SK-MEL-5 (cell line): ENCODE measurements at regions not wholly inside any gene's neighbourhood (a gene's known extent, or its start where the extent isn't known, plus 50 kb on each side); places are given as distances from the start of the nearest gene placed in this dataset.

ENCODE experiments used
- DNase-seq: peaks from one replicate; pipeline ENCODE4 v3.0.0-alpha.2; 2016; ENCODE audit warnings: low read depth, low spot score
- in situ Hi-C: cut with HindIII; loops from 2 replicates; pipeline ENCODE4 v1.10.0; 2016; ENCODE audit warnings: low sequenced_read_pairs, high pct_unique_total_duplicates, low pct_unique_long_range_greater_than_20kb

GRCh38 chr11:82676483-82677094, 57.1 kb downstream of the FAM181B start:
- in situ Hi-C loops: no loop called here

GRCh38 chr11:82675838-82676237, 57.8 kb downstream of the FAM181B start:
- in situ Hi-C loops: no loop called here
- no peak for DNase-seq

More at GRCh38 chr11:82676483-82677094, 57.1 kb downstream of the FAM181B start:
- DNase-seq: peak; percentile 15

DNA sequence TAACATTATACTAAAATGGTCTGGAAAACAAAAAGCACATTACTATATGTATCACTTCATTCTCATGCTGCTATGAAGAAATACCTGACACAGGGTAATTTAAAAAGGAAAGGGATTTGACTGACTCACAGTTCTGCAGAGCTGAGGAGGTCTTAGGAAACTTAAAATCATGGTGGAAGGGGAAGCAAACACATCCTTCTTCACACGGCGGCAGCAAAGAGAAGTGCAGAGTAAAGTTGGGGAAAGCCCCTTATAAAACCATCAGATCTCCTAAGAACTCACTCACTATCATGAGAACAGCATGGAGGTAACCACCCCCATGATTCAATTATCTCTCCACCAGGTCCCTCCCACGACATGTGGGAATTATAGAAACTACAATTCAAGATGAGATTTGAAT, 60.0 kb downstream of the FAM181B start:
- in situ Hi-C loops: no loop called here
- DNase-seq: no peak

DNA sequence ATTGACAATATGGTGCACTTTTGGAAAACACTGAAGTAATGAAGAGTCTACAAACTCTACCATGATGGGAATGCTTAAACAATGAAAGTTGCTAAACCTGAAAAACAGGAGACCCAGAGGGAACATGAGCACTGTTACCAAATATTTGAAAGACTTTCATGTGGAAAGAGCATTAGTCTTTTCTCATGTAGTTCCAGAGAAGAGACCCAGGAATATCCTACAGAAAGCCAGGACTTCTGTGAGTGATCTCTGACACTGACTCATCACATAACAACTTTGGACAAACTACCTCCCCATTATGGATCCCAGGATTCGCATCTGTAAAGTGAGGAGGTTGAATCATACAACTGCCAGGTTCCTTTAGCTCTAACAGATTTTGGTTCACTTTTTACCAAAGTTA, 62.2 kb downstream of the FAM181B start:
- in situ Hi-C loops: no loop called here
- no peak for DNase-seq

- no peak for DNase-seq
- in situ Hi-C loops: no loop called here
Measured at GRCh38 chr11:82663535-82663934, 70.1 kb downstream of the FAM181B start.

GRCh38 chr11:82653752-82654151, 79.9 kb downstream of the FAM181B start:
- in situ Hi-C loops: no loop called here
- no peak for DNase-seq

DNA sequence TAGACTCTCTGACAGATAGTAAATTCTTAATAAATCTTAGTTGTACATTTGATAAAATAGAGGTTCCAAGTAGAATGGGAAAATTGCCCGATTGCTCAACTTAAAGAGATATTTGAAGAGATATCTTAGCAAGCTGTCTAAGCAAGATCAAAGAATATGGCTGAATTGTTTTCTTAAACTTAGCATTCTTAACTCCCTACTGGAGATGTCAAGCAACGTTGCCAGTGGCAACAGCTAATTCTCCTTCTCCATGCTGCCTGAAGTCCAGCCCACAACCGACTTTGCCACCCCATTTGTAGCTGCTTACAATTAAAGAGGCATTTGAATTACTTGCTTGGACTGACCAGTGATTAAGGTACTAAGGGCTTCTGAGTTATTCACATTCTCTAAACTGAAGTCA, 94.4 kb downstream of the FAM181B start:
- in situ Hi-C loops: no loop called here
- DNase-seq: no peak

DNA sequence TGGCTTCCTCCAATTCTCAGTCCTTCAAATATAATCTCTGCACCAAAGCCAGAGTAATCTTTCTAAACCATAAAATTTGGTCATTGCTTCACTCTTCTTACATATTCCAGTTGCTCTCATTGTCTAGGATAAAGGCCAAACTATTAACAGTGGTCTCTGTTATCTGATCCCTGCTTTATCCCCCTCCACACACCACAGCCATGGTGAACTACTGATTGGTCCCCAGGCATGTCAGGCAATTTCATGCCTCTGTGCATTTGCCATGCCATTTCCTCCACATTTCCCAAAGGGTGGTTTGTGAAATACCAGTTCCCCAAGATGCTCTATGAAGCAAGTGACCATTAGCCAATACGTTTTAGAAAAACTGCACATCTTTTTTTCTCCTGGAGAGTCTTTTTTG, 97.0 kb downstream of the FAM181B start:
- in situ Hi-C loops: no loop called here
- DNase-seq: no peak

GRCh38 chr11:82634091-82634490, 99.6 kb downstream of the FAM181B start:
- no peak for DNase-seq
- in situ Hi-C loops: no loop called here

- DNase-seq: peak; percentile 7
- in situ Hi-C loops: no loop called here
Measured at GRCh38 chr11:82631722-82632630, 101.7 kb downstream of the FAM181B start.

GRCh38 chr11:82610671-82611070, 123.0 kb downstream of the FAM181B start:
- DNase-seq: no peak

DNA sequence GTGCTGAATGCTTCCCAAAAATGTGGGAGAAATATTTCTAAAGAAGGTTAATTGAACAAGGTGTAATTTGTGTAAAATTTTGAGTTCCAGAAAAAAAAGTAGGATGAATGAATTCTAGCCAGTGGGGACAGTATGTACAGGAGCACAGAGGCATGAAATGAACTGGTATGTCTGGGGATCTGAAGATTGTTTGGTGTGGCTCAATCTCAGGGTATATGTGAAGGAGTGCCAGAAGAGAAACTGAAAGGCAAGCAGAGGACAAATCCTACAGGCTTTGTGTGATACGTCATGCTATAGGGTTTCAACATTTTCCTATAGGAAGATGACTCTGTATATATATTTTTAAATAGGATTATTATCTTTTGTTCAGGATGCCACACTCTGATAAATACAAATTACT, 126.9 kb downstream of the FAM181B start:
- DNase-seq: no peak
- in situ Hi-C loops: no loop called here

More at GRCh38 chr11:82610671-82611070, 123.0 kb downstream of the FAM181B start:
- in situ Hi-C loops: no loop called here

DNA sequence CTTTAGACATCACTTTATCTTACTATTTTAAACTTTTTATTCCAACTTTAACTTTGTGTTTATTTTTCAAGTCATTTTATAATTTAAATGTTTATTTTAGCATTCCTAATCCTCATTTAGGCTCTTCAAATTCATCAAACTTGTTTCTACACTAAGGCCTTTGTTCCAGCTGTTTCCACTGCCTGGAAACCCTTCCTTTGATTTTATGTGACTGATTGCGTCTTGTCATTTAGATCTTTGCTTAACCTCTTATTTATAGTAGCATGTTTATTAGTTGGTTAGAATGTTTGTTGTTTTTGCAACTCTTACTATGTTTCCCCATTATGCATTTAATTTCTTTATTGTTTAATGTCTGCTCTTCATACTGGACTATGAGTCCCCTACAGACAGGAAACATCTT, 132.0 kb downstream of the FAM181B start:
- DNase-seq: no peak
- in situ Hi-C loops: no loop called here

GRCh38 chr11:82599836-82600235, 133.8 kb downstream of the FAM181B start:
- in situ Hi-C loops: no loop called here
- no peak for DNase-seq

DNA sequence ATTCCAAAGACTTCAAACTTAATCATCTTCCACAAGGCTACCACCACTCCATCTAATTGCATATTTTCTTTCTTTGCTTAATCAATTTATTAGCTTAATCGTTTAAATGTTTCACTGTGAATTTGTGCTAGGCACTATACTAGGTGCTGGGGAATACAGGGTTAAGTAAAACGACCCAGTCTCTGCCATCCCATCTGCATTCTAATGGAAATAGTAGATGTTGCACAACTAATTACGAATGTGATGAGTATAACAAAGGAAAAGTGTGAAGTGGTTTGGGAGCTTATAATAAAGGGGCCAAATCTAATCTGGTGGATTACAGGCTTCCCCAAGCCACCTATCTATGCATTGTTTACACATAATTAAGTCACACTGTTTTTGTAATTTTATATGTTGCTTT, 147.1 kb downstream of the FAM181B start:
- in situ Hi-C loops: no loop called here
- no peak for DNase-seq

DNA sequence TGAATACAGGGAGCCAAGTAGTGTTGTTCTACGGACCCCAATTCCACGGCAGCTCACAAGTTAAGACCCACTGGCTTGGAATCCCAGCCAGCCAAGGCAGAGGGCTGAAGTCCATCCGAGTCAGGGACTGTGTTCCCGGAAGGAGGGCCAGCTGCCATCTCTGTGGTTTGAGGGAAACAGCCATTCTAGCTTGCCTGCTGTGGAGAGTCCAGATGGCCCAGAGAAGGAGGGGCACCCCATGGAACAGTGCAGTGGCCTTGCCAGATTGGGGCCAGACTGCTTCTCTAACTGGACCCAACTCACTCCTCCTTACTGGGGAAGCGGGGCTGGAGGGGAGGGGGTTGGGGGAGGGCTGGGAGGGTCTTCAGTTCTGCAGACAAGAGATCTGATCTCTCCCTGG, 156.4 kb downstream of the FAM181B start:
- no peak for DNase-seq
- in situ Hi-C loops: no loop called here

DNA sequence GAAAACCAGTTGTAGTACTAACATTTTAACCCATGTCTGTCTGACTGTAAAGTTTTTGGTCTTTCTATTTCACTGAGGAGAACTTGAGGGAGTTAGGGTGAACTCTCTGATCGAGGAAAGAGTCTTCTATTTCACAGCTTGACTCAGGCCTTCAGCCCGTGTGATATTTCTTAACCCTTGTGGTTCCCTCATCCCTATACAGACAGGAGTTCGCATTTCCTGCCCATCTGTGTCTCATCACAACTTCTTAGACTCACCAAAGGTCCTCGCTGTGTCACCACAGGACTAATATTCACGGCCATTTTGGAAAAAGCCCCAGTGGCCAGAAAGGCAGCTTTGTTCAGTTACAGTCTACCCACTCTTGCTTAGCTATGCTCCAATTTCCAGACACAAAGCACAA, 172.8 kb downstream of the FAM181B start:
- in situ Hi-C loops: no loop called here
- DNase-seq: no peak

DNA sequence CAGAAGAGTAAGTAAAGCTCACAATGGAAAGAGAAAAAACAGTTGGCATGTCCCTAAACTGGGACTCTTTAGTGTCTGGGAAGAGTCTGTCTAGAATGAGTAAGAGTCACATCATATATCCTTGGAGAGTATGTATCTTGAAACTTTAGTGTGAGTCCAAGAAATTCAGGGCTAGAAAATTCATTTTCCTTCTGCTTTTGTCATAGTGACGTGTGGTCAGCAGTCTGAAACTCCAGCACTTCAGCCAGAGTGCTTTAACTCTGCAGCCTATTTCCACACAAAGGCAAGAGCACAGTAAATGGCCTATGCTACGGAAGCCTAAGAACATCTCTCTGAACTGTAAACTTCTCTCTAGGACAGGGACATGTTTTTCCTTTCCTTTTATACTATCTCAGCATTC, 174.1 kb downstream of the FAM181B start:
- no peak for DNase-seq
- in situ Hi-C loops: no loop called here

DNA sequence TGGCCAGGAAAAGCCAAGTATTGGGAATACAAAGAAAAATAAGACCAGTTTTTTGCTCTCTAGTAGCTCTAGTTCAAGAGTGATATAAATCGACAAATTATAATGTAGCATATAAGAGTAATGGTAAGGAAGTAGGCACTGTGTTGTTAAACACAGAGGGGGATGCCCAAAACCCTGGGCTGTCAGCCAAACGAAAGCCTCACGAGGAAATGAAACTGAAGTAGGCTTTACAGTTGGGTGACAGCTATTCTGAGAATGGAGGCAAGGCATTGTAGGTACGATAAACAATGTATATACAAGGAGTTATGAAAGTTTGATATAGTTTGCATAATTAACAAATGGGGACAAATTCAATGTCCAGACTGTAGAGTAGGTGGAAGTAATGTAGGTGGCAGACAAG, 176.4 kb downstream of the FAM181B start:
- DNase-seq: no peak
- in situ Hi-C loops: no loop called here
